ENCODE measurements at regions not wholly inside any gene's neighbourhood (a gene's known extent, or its start where the extent isn't known, plus 50 kb on each side); places are given as distances from the start of the nearest gene placed in this dataset.
"Not testable (repeated sequence)": the region's sequence is repeated elsewhere in the genome, so short reads cannot be mapped to it uniquely, and the experiment has no call there.

DNA sequence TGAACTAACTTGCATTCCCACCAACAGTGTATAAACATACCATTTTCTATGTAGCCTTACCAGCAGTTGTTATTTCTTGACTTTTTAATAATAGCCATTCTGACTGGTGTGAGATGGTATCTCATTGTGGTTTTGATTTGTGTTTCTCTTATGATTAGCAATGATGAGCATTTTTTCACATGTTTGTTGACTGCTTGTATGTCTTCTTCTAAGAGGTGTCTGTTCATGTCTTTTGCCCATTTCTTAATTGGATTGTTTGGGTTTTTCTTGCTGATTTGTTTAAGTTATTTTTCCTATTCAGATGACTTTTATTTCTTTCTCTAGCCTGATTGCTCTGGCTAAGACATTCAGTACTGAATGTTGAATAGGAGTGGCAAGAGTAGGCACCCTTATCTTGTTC lies 230.3 kb downstream of the DAD1 start:
- Histone ChIP-seq H3K9me3 (peaks cover 0 to 30% (median 13%) of the 10 kb centered on the region in 8 donors), H3K27me3 (replicated peaks in 1 of 7) (peaks cover 0 to 12% (median 0%) of the 10 kb centered on the region in 7 donors), H3K27ac (no peak overlapping the region), H3K4me1 (no peaks in the 10 kb centered on the region), H3K4me3 (no peak overlapping the region), H3K36me3 (no peaks in the 10 kb centered on the region)
- no peak for DNase-seq
- TF ChIP-seq CTCF (IDR thresholded peaks at IDR 0.05 in 8 of 11, conservative IDR thresholded peaks at IDR 0.05 in 3 of 11) (no peak), POLR2AphosphoS5 (IDR thresholded peaks at IDR 0.05) (no peak), POLR2A (IDR thresholded peaks at IDR 0.05) (no peak)
- intact Hi-C loops (cut with DNase I; ENCODE audit: low total_unique reads), result no loop called here

DNA sequence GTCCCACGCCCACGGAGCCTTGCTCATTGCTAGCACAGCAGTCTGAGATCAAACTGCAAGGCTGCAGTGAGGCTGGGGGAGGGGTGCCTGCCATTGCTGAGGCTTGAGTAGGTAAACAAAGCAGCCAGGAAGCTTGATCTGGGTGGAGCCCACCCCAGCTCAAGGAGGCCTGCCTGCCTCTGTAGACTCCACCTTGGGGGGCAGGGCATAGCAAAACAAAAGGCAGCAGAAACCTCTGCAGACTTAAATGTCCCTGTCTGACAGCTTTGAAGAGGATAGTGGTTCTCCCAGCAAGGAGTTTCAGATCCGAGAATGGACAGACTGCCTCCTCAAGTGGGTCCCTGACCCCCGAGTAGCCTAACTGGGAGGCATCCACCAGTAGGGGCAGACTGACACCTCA lies 239.7 kb downstream of the DAD1 start:
- H3K4me1 ChIP-seq; DNase-seq; H3K4me3 ChIP-seq; intact Hi-C loops (cut with DNase I; ENCODE audit: low total_unique reads); H3K36me3 ChIP-seq; H3K27ac ChIP-seq: not testable (repeated sequence)
- H3K27me3 ChIP-seq (replicated peaks in 1 of 7), result peaks cover 0 to 23% (median 0%) of the 10 kb centered on the region in 7 donors
- 75 to 92% (median 82%) methylated on average over 4 of the region's 4 CpGs; no CpG with 5 or more reads in 1 of the 5 donors for WGBS, 5 donors
- peaks cover 0 to 19% (median 17%) of the 10 kb centered on the region in 8 donors for H3K9me3 ChIP-seq

GRCh38 chr14:22344673-22345072 lies 244.4 kb downstream of the DAD1 start:
- H3K9me3 ChIP-seq, result peaks cover 0 to 34% (median 28%) of the 10 kb centered on the region in 8 donors
- TF ChIP-seq CTCF (IDR thresholded peaks at IDR 0.05 in 8 of 11, conservative IDR thresholded peaks at IDR 0.05 in 3 of 11) (no peak), POLR2AphosphoS5 (IDR thresholded peaks at IDR 0.05) (no peak)
- H3K4me1 ChIP-seq, result no peaks in the 10 kb centered on the region
- DNase-seq, result no peak
- H3K4me3 ChIP-seq, result no peak overlapping the region
- WGBS, 5 donors, result 84 to 90% (median 87%) methylated on average over 3 of the region's 3 CpGs
- no peaks in the 10 kb centered on the region for H3K36me3 ChIP-seq
- peaks cover 0 to 23% (median 0%) of the 10 kb centered on the region in 7 donors for H3K27me3 ChIP-seq (replicated peaks in 1 of 7)
- no peak overlapping the region for H3K27ac ChIP-seq
- intact Hi-C loops (cut with DNase I; ENCODE audit: low total_unique reads), result no loop called here

DNA sequence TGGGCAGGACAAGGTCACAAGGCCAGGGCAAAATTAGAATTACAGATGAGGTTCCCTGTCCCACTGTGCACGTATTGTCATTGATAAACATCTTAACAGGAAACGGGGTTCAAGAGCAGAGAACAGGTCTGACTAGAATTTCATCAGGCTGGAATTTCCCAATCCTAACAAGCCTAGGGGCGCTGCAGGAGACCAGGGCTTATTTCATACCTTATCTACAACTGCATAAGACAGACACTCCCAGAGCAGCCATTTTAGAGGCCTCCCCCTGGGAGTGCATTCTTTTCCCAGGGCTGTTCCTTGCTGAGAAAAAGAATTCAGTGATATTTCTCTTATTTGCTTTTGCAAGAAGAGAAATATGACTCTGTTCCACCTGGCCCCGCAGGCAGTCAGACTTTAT lies 244.8 kb downstream of the DAD1 start:
- 82 to 85% (median 84%) methylated on average over 4 of the region's 4 CpGs for WGBS, 5 donors
- H3K36me3 ChIP-seq; H3K4me1 ChIP-seq; H3K4me3 ChIP-seq; DNase-seq; intact Hi-C loops (cut with DNase I; ENCODE audit: low total_unique reads); H3K27ac ChIP-seq: not testable (repeated sequence)
- peaks cover 0 to 18% (median 0%) of the 10 kb centered on the region in 7 donors for H3K27me3 ChIP-seq (replicated peaks in 1 of 7)
- peaks cover 0 to 34% (median 28%) of the 10 kb centered on the region in 8 donors for H3K9me3 ChIP-seq

GRCh38 chr14:22341049-22341448 lies 248.0 kb downstream of the DAD1 start:
- Histone ChIP-seq H3K36me3 (no peaks in the 10 kb centered on the region), H3K27ac (no peak overlapping the region), H3K27me3 (replicated peaks in 1 of 7) (no peaks in the 10 kb centered on the region), H3K4me1 (no peaks in the 10 kb centered on the region), H3K9me3 (peaks cover 0 to 33% (median 28%) of the 10 kb centered on the region in 8 donors), H3K4me3 (no peak overlapping the region)
- DNase-seq, result no peak
- intact Hi-C loops (cut with DNase I; ENCODE audit: low total_unique reads), result no loop called here
- TF ChIP-seq CTCF (IDR thresholded peaks at IDR 0.05 in 8 of 11, conservative IDR thresholded peaks at IDR 0.05 in 3 of 11) (no peak), POLR2A (IDR thresholded peaks at IDR 0.05) (no peak), POLR2AphosphoS5 (IDR thresholded peaks at IDR 0.05) (no peak)
- 89 to 93% (median 91%) methylated on average over 3 of the region's 3 CpGs for WGBS, 5 donors
